ENCODE measurements at regions not wholly inside any gene's neighbourhood (a gene's known extent, or its start where the extent isn't known, plus 50 kb on each side); places are given as distances from the start of the nearest gene placed in this dataset.

- DNase-seq (ENCODE audit: low read depth) = no peak
Observed at GRCh38 chr11:130776061-130776419, 140.2 kb downstream of the SNX19 start.

- no peak for DNase-seq (ENCODE audit: low read depth)
Observed at GRCh38 chr11:130778026-130778425, 138.3 kb downstream of the SNX19 start.

DNA sequence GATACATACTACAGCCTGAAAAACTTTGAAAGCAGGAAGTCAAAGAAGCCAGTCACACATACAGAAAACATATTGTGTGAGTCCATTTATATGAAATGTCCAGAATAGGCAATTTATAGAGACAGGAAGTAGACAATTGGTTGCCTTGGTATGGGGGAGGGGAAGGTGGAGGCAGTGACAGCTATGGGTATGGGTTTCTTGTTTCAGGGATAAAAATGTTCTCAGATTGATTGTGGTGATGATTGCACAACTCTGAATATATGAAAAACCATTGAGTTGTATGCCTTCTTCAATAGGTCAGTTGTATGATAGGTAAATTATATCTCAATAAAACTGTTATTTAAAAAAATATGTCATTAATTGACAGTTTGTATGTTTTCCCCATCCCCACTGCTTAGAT lies 137.6 kb downstream of the SNX19 start:
- no peak for DNase-seq (ENCODE audit: low read depth)

DNA sequence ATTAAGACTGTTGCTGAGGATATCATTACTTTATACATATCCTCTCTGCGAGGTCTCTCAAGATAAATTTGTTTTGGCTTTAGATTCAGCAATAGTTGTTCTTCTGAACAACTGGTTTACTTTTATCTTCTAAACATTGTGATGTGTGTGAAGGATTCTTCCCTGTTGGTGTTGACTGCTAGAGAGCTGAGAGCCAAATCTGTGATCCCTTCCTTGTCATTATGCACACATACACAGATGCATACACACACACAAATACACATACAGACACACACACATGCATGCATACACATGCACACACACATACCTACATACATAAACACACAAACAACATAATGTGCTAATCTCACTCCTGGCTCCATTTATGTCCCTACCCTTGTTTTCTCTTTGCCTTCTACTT lies 137.0 kb downstream of the SNX19 start:
- DNase-seq (ENCODE audit: low read depth) = no peak

DNA sequence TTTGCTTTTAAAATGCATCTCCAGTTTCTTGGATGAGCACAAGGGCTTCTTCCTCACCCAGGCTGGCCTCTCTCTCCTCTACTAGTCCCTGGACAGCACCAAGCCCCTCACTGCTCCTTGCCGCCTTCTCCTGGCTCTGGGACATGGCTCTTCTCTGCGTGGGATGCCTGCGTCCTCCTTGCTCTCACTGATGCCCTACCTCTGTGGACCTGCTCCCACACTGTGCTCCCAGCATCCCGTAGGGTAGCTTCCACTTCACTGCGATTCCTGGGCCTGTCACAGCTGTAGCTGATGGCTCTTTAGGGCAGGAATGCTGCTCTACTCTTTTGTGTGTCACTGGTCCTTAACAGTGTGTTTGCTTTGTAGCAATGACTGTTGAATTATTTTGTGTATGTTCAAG lies 136.3 kb downstream of the SNX19 start:
- no peak for DNase-seq (ENCODE audit: low read depth)

GRCh38 chr11:130780437-130780836 lies 135.8 kb downstream of the SNX19 start:
- DNase-seq (ENCODE audit: low read depth) = no peak

GRCh38 chr11:130781931-130782330 lies 134.3 kb downstream of the SNX19 start:
- DNase-seq (ENCODE audit: low read depth) = peak; percentile 35

DNA sequence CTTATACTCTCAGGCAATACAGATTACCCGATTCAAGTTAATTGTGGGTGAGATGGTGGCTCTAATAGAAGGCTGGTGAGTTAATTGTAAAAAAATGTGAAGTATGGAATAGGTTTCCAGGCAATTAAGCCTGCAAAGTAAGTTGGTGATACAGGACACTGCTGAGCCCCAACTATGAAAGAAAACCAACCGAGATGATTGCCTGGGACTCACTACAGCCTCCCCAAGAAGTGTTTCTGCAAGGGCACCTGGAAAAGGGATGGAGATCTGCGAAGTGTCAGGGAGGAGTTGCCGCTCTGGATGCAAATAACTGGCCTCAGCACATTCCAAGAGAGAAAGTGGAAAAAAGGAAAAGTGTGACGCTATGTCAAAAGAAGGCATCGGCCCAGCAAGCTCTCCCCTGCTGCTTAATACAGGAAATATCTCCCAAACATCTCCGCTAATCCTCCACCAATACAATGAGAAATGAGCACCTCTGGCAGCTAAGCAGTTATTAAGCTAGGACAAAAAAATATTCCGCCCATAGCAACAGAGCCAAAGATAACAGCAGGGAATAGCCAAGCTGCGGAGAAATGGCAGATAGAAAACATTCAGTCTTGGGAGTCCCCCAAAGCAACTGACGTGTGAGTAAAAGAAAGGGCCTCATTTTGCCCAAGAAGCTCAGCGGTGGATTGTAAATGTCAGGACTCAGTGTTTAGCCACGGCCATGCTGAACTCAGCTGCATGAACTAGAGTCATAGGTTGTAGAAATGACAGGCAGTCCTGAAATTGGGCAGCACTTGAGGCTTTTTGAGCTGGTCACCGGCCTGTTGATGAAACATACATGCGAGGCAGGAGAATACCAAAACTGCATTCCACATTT lies 133.7 kb downstream of the SNX19 start:
- DNase-seq (ENCODE audit: low read depth) = peak; percentile 51

- no peak for DNase-seq (ENCODE audit: low read depth)
Observed at GRCh38 chr11:130783323-130783722, 133.0 kb downstream of the SNX19 start.

DNA sequence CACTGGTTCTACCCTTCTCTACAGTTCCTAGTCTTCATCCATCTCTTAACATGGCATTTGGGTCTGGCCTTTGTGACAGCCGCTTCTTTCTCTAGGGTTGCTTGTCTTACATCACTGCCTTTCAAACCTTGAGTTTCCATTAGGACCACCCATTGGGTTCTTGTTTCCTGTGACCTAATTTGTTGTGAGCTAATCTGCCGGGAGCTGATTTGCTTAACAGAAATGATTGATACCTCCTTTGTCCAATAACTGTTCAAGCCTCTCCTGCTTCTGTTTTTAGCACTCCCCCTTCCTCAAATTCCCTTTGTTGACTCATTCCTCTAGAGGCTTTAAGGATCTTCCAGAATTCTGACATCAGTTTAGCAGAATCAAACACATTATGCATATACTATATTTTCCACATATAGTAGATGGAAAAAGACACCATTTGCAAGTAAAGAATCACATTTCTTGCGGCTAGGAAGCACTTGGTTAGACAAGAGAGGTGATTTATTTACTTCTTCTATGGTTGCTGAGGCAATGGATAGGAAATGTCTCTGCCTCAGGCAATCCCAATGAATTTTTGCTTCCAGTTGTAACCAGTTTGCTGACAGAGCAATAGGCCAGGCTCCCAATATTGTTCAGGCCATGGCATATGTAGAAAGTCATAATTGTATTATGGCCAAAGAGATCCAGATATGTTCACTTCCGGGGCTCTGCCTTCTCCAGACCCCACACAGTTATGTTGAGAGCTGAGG lies 130.7 kb downstream of the SNX19 start:
- peak; percentile 62 for DNase-seq (ENCODE audit: low read depth)

- no peak for DNase-seq (ENCODE audit: low read depth)
Observed at GRCh38 chr11:130786586-130786985, 129.7 kb downstream of the SNX19 start.

- peak; percentile 19 for DNase-seq (ENCODE audit: low read depth)
Observed at GRCh38 chr11:130787092-130787616, 129.1 kb downstream of the SNX19 start.

GRCh38 chr11:130787973-130788570 lies 128.2 kb downstream of the SNX19 start:
- DNase-seq (ENCODE audit: low read depth) = no peak

DNA sequence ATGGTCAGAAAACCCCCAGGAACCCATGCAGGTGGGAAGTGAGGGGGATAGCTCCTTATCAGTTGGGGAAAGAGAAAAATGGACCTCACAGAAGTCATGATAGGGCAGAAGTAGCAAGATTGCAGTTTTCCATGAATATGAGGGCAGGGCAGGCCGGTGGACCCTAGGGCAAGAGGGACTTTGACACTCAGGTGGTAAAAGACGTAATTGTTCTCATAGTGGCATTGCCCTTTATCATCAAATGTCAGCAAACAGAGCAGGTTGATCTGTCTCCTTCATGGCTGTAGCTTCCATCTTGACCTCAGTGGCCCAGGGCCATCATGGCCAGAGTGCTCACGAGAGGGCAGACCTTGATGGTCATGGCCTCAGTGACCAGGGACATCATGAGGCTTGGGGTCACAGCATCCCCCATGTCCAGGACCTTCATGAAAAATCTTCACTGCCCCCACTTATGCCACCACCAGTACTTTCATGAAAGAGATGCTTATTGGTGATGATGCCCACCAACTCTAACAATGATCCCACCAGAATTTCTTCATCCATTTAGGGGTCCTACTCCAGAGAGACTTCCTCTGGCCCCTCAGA lies 127.1 kb downstream of the SNX19 start:
- DNase-seq (ENCODE audit: low read depth) = no peak

DNA sequence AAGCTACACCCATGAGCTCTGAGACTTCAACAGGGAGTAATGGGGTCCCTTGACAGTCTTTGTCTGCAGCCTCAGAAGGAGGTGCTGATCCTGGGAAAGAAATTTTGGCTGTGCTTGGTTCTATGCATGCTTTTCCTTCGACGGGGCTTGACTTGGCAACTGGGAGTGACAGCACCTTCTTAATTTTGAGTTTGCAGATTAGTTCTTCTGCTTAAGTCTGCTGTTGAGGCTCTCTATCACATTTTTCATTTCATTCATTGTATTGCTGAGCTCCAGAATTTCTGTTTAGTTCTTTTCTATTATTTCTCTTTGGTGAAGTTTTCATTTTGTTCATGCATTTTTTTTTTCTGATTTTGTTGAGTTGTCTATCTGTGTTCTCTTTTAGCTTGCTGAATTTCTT lies 125.6 kb downstream of the SNX19 start:
- DNase-seq (ENCODE audit: low read depth) = no peak

DNA sequence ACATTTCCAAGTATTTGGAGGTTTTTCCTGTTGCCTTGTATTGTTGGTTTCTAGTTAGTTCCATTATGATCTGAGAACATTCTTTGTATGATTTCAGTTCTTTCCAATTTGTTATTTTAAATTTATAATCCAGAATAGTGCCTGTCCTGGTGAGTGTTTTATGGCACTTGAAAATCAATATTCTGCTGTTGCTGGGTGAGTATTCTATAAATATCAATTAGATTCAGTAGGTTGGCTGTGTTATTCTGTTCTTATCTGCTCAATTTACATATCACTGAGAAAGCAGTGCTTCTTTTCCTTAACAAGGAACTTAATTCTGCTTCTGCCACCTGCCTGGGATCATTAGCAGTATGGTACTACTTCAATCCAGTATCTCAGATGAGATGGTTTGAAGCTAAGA lies 123.5 kb downstream of the SNX19 start:
- DNase-seq (ENCODE audit: low read depth) = no peak

DNA sequence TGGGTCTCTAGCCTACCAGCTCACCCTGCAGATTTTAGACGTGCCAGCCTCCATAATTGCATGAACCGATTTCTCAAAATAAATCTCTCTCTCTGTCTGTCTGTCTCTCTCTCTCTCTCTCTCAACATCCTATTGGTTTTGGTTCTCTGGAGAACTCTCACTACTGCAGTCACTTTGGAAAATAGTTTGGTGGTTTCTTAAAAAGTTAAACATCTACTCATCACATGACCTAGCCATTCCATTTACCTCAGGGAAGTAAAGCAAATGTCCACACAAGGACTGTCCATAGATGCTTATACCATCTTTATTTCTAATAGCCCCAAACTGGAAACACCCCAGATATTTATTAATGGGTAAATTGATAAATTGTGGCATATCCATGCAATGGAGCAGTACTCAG lies 119.5 kb downstream of the SNX19 start:
- no peak for DNase-seq (ENCODE audit: low read depth)

- DNase-seq (ENCODE audit: low read depth) = peak; percentile 28
Observed at GRCh38 chr11:130798280-130798679, 118.0 kb downstream of the SNX19 start.

- no peak for DNase-seq (ENCODE audit: low read depth)
Observed at GRCh38 chr11:130798801-130799200, 117.5 kb downstream of the SNX19 start.

GRCh38 chr11:130801333-130802122 lies 114.8 kb downstream of the SNX19 start:
- no peak for DNase-seq (ENCODE audit: low read depth)

GRCh38 chr11:130802567-130802966 lies 113.7 kb downstream of the SNX19 start:
- no peak for DNase-seq (ENCODE audit: low read depth)

Measured in fibroblast of gingiva (primary cell).